Right atrium auricular region (tissue), 2 donors: ENCODE measurements at regions not wholly inside any gene's neighbourhood (a gene's known extent, or its start where the extent isn't known, plus 50 kb on each side); places are given as distances from the start of the nearest gene placed in this dataset.

Experiments
- DNase-seq: peaks from one replicate; pipeline ENCODE4 v3.0.0-alpha.2; 2019; ENCODE audit warnings: low spot score
- H3K27ac ChIP-seq, 2 donors: fragments of 200-600 bp; sonication (generic); 1 replicate in 1 of 2; 2 replicates in 1 of 2; pipeline ENCODE4 v1.5.1; 2016 to 2019
- H3K27me3 ChIP-seq, 2 donors: fragments of 200-600 bp; sonication (generic); one replicate each; pipeline versions ENCODE4 v1.5.1 to v1.6.0; 2017 to 2019
- H3K36me3 ChIP-seq: fragments of 200-600 bp; sonication (generic); one replicate; pipeline ENCODE4 v1.5.1; 2016
- H3K4me1 ChIP-seq, 2 donors: fragments of 200-600 bp; sonication (generic); one replicate each; pipeline versions ENCODE4 v1.5.1 to v1.6.0; 2017 to 2019
- H3K4me3 ChIP-seq, 2 donors: fragments of 200-600 bp; sonication (generic); 1 replicate in 1 of 2; 2 replicates in 1 of 2; pipeline ENCODE4 v1.5.1; 2017 to 2019; ENCODE audit warnings: mild to moderate bottlenecking in 1 of 2, moderate library complexity in 1 of 2
- H3K9me3 ChIP-seq, 2 donors: fragments of 200-600 bp; sonication (generic); one replicate each; pipeline ENCODE4 v1.5.1; 2019
- CTCF ChIP-seq, 2 donors: fragments of 200-600 bp; sonication (generic); IDR thresholded peaks; one replicate each; pipeline ENCODE4 v1.5.1; 2019; ENCODE audit warnings: antibody characterized with exemption in 2 of 2

DNA sequence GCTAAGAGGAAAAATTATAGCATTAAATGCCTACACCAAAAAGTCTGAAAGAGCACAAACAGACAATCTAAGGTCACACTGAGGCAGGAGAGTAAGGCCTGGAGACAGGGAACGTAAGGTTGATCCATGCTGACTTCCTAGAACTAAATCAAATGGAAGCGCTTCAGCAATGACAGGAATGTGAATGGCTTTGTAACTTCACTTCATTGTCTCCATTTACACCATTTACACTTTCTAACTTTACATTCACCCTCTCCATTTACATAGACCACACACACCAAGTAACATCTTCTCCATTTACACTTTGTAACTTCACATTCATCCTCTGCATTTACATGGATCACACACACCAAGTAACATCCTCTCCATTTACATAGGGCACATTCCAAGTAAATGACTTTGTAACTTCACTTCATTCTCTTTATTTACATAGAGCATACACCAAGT lies 103.1 kb upstream of the SPATS2L start:
- no peaks in the 10 kb centered on the region for H3K4me1 ChIP-seq
- H3K27me3 ChIP-seq = no peaks in the 10 kb centered on the region
- no peak for TF ChIP-seq CTCF (IDR thresholded peaks at IDR 0.05)
- no peak for DNase-seq
- H3K4me3 ChIP-seq = no peak overlapping the region
- H3K36me3 ChIP-seq = no peaks in the 10 kb centered on the region
- H3K9me3 ChIP-seq = peaks cover 0 to 8% of the 10 kb centered on the region in 2 donors
- H3K27ac ChIP-seq = no peak overlapping the region

DNA sequence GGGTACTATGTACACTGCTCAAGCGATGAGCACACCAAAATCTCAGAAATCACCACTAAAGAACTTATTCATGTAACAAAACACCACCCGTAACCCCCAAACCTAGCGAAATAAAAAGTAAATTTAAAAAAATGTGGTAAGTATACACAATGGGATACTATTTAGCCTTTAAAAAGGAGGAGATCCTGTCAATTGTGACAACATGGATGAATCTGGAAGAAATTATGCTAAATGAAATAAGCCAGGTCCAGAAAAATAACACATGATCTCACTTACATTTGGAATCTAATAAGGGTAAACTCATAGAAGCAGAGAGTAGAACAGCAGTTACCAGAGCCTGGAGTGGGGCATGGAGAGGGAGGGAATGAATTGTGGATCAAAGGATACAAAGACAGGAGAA lies 98.5 kb upstream of the SPATS2L start:
- TF ChIP-seq CTCF (IDR thresholded peaks at IDR 0.05) = no peak
- Histone ChIP-seq H3K4me1 (no peaks in the 10 kb centered on the region), H3K9me3 (peaks cover 0 to 8% of the 10 kb centered on the region in 2 donors), H3K4me3 (no peak overlapping the region), H3K27ac (no peak overlapping the region), H3K27me3 (no peaks in the 10 kb centered on the region), H3K36me3 (no peaks in the 10 kb centered on the region)
- DNase-seq = no peak

- peaks cover 0 to 8% of the 10 kb centered on the region in 2 donors for H3K9me3 ChIP-seq
- no peaks in the 10 kb centered on the region for H3K27me3 ChIP-seq
- H3K36me3 ChIP-seq = no peaks in the 10 kb centered on the region
- DNase-seq = no peak
- no peak overlapping the region for H3K27ac ChIP-seq
- H3K4me1 ChIP-seq = no peaks in the 10 kb centered on the region
- no peak overlapping the region for H3K4me3 ChIP-seq
- no peak for TF ChIP-seq CTCF (IDR thresholded peaks at IDR 0.05)
Measured at GRCh38 chr2:200209030-200209429, 97.5 kb upstream of the SPATS2L start.

DNA sequence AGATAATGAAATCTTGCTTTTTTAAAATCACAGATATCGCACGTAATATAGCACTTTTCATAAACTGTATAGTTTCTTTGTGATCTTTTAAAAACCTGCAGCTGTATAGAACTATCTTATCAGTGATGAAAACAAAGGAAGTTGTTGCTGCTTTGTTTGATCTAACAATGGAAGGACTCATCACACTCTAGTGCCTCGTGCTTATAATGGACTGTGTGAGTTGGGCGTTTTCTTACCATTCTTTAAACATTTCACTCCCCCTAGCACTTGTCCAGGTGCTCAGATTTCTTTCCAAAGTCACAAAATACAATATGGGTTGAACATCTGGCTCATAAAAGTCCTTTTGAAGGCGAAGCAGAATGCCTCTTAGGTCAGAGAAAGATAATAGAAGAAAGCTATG lies 94.8 kb upstream of the SPATS2L start:
- H3K27ac ChIP-seq = no peak overlapping the region

GRCh38 chr2:200212862-200213425 lies 93.5 kb upstream of the SPATS2L start:
- no peak for DNase-seq
- Histone ChIP-seq H3K36me3 (no peaks in the 10 kb centered on the region), H3K4me1 (no peaks in the 10 kb centered on the region), H3K9me3 (no peaks in the 10 kb centered on the region), H3K27me3 (no peaks in the 10 kb centered on the region), H3K4me3 (no peak overlapping the region), H3K27ac (no peak overlapping the region)
- TF ChIP-seq CTCF (IDR thresholded peaks at IDR 0.05) = no peak

More for the DNA sequence above, 94.8 kb upstream of the SPATS2L start:
- H3K4me3 ChIP-seq = no peak overlapping the region
- TF ChIP-seq CTCF (IDR thresholded peaks at IDR 0.05) = no peak
- no peaks in the 10 kb centered on the region for H3K9me3 ChIP-seq
- H3K27me3 ChIP-seq = no peaks in the 10 kb centered on the region
- no peaks in the 10 kb centered on the region for H3K4me1 ChIP-seq
- no peak for DNase-seq
- H3K36me3 ChIP-seq = no peaks in the 10 kb centered on the region

- Histone ChIP-seq H3K27me3 (no peaks in the 10 kb centered on the region), H3K4me1 (no peaks in the 10 kb centered on the region), H3K27ac (no peak overlapping the region), H3K4me3 (no peak overlapping the region), H3K36me3 (no peaks in the 10 kb centered on the region), H3K9me3 (no peaks in the 10 kb centered on the region)
- no peak for DNase-seq
- TF ChIP-seq CTCF (IDR thresholded peaks at IDR 0.05) = no peak
Measured at GRCh38 chr2:200216310-200216709, 90.2 kb upstream of the SPATS2L start.
